ENCODE measurements at regions not wholly inside any gene's neighbourhood (a gene's known extent, or its start where the extent isn't known, plus 50 kb on each side); places are given as distances from the start of the nearest gene placed in this dataset.

DNA sequence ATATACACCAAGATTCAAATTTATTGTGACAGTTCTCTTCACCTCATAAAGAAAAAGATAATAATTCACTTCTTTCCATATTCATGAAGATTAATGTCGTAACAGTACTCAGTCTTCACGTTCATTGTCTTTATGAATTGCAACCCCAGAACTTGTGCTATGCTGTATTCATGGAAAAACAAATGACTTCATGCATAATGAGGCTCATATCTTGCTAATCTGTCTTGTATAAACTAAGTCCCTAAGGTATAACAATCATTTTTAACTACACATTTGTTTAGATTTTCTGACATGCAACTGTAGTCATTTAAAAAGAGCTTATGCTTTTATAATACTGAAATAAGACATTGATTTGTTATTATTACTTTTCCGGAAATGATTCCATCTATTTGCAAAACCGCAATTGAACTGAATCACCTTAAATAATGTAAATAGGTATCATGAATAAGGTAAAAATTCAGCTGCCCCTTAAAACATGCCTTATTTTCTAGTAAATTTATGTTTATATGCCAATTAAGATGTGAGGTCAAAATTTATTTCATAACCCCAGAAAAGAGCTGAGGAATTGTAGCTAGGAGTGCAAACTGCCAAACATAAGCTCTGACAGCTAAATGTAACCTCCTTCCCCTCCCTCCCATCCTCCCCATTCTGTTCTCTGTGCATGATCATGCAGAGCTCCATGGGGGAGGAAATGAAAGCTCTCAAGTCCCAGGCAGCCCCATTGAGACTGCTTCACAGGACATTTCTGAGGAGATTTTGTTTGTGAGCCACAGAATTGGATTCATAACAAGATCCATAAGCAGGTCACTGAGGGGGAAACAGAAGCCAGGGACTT lies 301.6 kb downstream of the ATP23 start:
- Mint-ChIP-seq H3K4me3 (ENCODE audit: unreplicated experiment) (no peak overlapping the region), H3K36me3 (ENCODE audit: insufficient read depth, unreplicated experiment) (no peaks in the 10 kb centered on the region), H3K27ac (ENCODE audit: unreplicated experiment) (no peak overlapping the region), H3K4me1 (ENCODE audit: low read depth, unreplicated experiment) (no peaks in the 10 kb centered on the region), H3K27me3 (ENCODE audit: insufficient read depth, unreplicated experiment) (no peaks in the 10 kb centered on the region), H3K9me3 (ENCODE audit: unreplicated experiment) (peaks cover 6% of the 10 kb centered on the region)
- no peak for DNase-seq
- intact Hi-C loops (cut with micrococcal nuclease; ENCODE audit: unreplicated experiment) = no loop called here
- BruUV-seq (replicated peaks) = no TSS peak
- ChIA-PET CTCF (no interaction called here), POLR2A (no interaction called here)
- TF ChIP-seq, protein P1, sequence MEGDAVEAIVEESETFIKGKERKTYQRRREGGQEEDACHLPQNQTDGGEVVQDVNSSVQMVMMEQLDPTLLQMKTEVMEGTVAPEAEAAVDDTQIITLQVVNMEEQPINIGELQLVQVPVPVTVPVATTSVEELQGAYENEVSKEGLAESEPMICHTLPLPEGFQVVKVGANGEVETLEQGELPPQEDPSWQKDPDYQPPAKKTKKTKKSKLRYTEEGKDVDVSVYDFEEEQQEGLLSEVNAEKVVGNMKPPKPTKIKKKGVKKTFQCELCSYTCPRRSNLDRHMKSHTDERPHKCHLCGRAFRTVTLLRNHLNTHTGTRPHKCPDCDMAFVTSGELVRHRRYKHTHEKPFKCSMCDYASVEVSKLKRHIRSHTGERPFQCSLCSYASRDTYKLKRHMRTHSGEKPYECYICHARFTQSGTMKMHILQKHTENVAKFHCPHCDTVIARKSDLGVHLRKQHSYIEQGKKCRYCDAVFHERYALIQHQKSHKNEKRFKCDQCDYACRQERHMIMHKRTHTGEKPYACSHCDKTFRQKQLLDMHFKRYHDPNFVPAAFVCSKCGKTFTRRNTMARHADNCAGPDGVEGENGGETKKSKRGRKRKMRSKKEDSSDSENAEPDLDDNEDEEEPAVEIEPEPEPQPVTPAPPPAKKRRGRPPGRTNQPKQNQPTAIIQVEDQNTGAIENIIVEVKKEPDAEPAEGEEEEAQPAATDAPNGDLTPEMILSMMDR (IDR thresholded peaks at IDR 0.05; ENCODE audit: insufficient read depth in 1 of 2, low read depth in 1 of 2, low read length in 1 of 2, severe bottlenecking in 1 of 2, unreplicated experiment in 1 of 2) = no peak
- H3K36me3 ChIP-seq (ENCODE audit: control insufficient read depth, insufficient read depth, low read length) = no peaks in the 10 kb centered on the region
- no peaks in the 10 kb centered on the region for H3K4me1 ChIP-seq
- no peaks in the 10 kb centered on the region for H3K27me3 ChIP-seq (replicated peaks; ENCODE audit: control insufficient read depth, insufficient read depth, low read length)
- H3K4me3 ChIP-seq (ENCODE audit: low read depth, low read length) = no peak overlapping the region
- no peaks in the 10 kb centered on the region for H3K9me3 ChIP-seq

DNA sequence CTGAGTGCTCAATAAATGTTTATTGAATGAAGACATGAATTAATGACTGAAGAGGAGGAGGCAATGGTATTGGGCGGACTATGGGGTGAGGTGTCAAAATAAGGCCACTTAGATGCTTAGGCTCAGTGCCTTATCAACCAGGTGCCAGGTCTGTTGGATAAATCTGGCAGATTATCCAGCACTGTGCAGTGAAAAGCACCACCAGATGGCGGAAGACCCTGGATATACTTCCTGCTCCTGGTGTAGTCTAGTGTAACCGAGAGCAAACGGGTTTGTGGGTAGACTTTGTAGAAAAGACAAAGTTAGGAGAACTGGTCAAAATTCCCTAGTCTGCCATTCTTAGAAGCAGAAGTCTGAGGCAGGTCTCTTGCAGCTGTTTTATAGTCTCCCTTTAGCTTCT lies 306.3 kb downstream of the ATP23 start:
- intact Hi-C loops (cut with micrococcal nuclease; ENCODE audit: unreplicated experiment) = no loop called here
- peak; percentile 14 to 40 for DNase-seq
- CTCF ChIA-PET = no interaction called here

DNA sequence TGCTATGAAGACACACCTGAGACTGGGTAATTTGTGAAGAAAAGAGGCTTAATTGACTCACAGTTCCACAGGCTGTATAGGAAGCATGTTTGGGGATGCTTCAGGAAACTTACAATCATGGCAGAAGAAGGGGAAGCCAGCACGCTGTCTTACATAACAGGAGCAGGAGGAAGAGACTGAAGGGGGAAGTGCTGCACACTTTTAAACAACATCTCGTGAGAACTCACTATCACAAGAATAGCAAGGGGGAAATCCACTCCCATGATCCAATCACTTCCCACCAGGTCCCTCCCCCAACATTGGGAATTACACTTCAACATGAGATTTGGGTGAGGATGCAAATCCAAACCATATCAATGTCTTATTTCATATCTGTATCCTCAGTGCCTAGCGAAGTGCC lies 307.2 kb downstream of the ATP23 start:
- Mint-ChIP-seq H3K4me1 (ENCODE audit: low read depth, unreplicated experiment) (no peaks in the 10 kb centered on the region), H3K36me3 (ENCODE audit: insufficient read depth, unreplicated experiment) (no peaks in the 10 kb centered on the region), H3K27ac (ENCODE audit: unreplicated experiment) (no peak overlapping the region), H3K27me3 (ENCODE audit: insufficient read depth, unreplicated experiment) (no peaks in the 10 kb centered on the region), H3K9me3 (ENCODE audit: unreplicated experiment) (peaks cover 15% of the 10 kb centered on the region), H3K4me3 (ENCODE audit: unreplicated experiment) (no peak overlapping the region)
- ChIA-PET POLR2A (no interaction called here), CTCF (no interaction called here)
- TF ChIP-seq, protein P1 (IDR thresholded peaks at IDR 0.05; ENCODE audit: insufficient read depth in 1 of 2, low read depth in 1 of 2, low read length in 1 of 2, severe bottlenecking in 1 of 2, unreplicated experiment in 1 of 2) = no peak
- no peaks in the 10 kb centered on the region for H3K36me3 ChIP-seq (ENCODE audit: control insufficient read depth, insufficient read depth, low read length)
- H3K9me3 ChIP-seq = no peaks in the 10 kb centered on the region
- H3K27me3 ChIP-seq (replicated peaks; ENCODE audit: control insufficient read depth, insufficient read depth, low read length) = peaks cover 2% of the 10 kb centered on the region; the same call in 1 of the 2 replicates
- intact Hi-C loops (cut with micrococcal nuclease; ENCODE audit: unreplicated experiment) = no loop called here
- H3K4me3 ChIP-seq (ENCODE audit: low read depth, low read length) = no peak overlapping the region
- no peaks in the 10 kb centered on the region for H3K4me1 ChIP-seq
- no peak for DNase-seq
- BruUV-seq (replicated peaks) = no TSS peak

More for the DNA sequence above, 306.3 kb downstream of the ATP23 start:
- H3K4me3 Mint-ChIP-seq (ENCODE audit: unreplicated experiment) = no peak overlapping the region
- no TSS peak for BruUV-seq (replicated peaks)
- Histone ChIP-seq H3K36me3 (ENCODE audit: control insufficient read depth, insufficient read depth, low read length) (no peaks in the 10 kb centered on the region), H3K9me3 (no peaks in the 10 kb centered on the region), H3K27me3 (replicated peaks; ENCODE audit: control insufficient read depth, insufficient read depth, low read length) (peaks cover under 1% of the 10 kb centered on the region; the same call in 1 of the 2 replicates), H3K4me3 (ENCODE audit: low read depth, low read length) (no peak overlapping the region), H3K4me1 (no peaks in the 10 kb centered on the region)
- TF ChIP-seq, protein P1 (IDR thresholded peaks at IDR 0.05; ENCODE audit: insufficient read depth in 1 of 2, low read depth in 1 of 2, low read length in 1 of 2, severe bottlenecking in 1 of 2, unreplicated experiment in 1 of 2) = no peak
- no peaks in the 10 kb centered on the region for H3K36me3 Mint-ChIP-seq (ENCODE audit: insufficient read depth, unreplicated experiment)
- H3K27me3 Mint-ChIP-seq (ENCODE audit: insufficient read depth, unreplicated experiment) = no peaks in the 10 kb centered on the region
- H3K27ac Mint-ChIP-seq (ENCODE audit: unreplicated experiment) = no peak overlapping the region
- peaks cover 15% of the 10 kb centered on the region for H3K9me3 Mint-ChIP-seq (ENCODE audit: unreplicated experiment)
- H3K4me1 Mint-ChIP-seq (ENCODE audit: low read depth, unreplicated experiment) = no peaks in the 10 kb centered on the region
- POLR2A ChIA-PET = no interaction called here
